ENCODE measurements at regions not wholly inside any gene's neighbourhood (a gene's known extent, or its start where the extent isn't known, plus 50 kb on each side); places are given as distances from the start of the nearest gene placed in this dataset.

DNA sequence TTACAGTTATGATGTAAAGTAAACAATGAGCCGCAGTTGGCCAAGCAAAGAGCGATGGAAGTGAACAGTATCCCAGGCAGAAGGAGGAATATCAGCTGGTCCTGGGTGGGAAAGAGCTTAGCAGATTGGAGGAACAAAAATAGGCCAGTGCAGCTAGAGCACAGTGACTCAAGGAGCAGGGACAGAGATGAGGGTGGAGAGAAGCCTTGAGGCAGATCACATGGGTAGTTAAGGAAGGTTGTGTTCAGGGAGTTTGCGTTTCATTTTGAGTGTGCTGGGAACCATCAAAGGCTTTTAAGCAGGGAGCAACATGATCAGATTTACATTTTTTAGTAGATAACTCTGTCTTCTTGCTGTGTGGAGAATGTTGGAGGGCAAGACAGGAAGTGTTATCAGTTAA, 113.6 kb downstream of the OAT start:
- TF ChIP-seq SRF (IDR thresholded peaks at IDR 0.05; ENCODE audit: low read depth): no peak
- TF ChIP-seq, protein P1, sequence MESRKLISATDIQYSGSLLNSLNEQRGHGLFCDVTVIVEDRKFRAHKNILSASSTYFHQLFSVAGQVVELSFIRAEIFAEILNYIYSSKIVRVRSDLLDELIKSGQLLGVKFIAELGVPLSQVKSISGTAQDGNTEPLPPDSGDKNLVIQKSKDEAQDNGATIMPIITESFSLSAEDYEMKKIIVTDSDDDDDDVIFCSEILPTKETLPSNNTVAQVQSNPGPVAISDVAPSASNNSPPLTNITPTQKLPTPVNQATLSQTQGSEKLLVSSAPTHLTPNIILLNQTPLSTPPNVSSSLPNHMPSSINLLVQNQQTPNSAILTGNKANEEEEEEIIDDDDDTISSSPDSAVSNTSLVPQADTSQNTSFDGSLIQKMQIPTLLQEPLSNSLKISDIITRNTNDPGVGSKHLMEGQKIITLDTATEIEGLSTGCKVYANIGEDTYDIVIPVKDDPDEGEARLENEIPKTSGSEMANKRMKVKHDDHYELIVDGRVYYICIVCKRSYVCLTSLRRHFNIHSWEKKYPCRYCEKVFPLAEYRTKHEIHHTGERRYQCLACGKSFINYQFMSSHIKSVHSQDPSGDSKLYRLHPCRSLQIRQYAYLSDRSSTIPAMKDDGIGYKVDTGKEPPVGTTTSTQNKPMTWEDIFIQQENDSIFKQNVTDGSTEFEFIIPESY (IDR thresholded peaks at IDR 0.05; ENCODE audit: extremely low read depth, insufficient replicate concordance, low read length): no peak
- TF ChIP-seq, protein P2, sequence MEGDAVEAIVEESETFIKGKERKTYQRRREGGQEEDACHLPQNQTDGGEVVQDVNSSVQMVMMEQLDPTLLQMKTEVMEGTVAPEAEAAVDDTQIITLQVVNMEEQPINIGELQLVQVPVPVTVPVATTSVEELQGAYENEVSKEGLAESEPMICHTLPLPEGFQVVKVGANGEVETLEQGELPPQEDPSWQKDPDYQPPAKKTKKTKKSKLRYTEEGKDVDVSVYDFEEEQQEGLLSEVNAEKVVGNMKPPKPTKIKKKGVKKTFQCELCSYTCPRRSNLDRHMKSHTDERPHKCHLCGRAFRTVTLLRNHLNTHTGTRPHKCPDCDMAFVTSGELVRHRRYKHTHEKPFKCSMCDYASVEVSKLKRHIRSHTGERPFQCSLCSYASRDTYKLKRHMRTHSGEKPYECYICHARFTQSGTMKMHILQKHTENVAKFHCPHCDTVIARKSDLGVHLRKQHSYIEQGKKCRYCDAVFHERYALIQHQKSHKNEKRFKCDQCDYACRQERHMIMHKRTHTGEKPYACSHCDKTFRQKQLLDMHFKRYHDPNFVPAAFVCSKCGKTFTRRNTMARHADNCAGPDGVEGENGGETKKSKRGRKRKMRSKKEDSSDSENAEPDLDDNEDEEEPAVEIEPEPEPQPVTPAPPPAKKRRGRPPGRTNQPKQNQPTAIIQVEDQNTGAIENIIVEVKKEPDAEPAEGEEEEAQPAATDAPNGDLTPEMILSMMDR (IDR thresholded peaks at IDR 0.05 in 2 of 3, conservative IDR thresholded peaks at IDR 0.05 in 1 of 3; ENCODE audit: borderline replicate concordance in 1 of 3, insufficient read depth in 1 of 3, low read depth in 2 of 3, low read length in 2 of 3): no peak
- TF ChIP-seq POLR2AphosphoS5 (IDR thresholded peaks at IDR 0.05; ENCODE audit: low read depth, low read length): no peak
- TF ChIP-seq EGR1 (IDR thresholded peaks at IDR 0.05; ENCODE audit: low read depth): no peak
- no peak for TF ChIP-seq EZH2 (IDR thresholded peaks at IDR 0.05)
- TF ChIP-seq RAD21 (IDR thresholded peaks at IDR 0.05; ENCODE audit: low read depth): no peak
- TF ChIP-seq POLR2A (IDR thresholded peaks at IDR 0.05; ENCODE audit: borderline replicate concordance, extremely low read depth, insufficient read depth, insufficient read length): no peak
- no peak for TF ChIP-seq EZH2phosphoT487 (IDR thresholded peaks at IDR 0.05; ENCODE audit: borderline replicate concordance)
- TF ChIP-seq, protein P3, sequence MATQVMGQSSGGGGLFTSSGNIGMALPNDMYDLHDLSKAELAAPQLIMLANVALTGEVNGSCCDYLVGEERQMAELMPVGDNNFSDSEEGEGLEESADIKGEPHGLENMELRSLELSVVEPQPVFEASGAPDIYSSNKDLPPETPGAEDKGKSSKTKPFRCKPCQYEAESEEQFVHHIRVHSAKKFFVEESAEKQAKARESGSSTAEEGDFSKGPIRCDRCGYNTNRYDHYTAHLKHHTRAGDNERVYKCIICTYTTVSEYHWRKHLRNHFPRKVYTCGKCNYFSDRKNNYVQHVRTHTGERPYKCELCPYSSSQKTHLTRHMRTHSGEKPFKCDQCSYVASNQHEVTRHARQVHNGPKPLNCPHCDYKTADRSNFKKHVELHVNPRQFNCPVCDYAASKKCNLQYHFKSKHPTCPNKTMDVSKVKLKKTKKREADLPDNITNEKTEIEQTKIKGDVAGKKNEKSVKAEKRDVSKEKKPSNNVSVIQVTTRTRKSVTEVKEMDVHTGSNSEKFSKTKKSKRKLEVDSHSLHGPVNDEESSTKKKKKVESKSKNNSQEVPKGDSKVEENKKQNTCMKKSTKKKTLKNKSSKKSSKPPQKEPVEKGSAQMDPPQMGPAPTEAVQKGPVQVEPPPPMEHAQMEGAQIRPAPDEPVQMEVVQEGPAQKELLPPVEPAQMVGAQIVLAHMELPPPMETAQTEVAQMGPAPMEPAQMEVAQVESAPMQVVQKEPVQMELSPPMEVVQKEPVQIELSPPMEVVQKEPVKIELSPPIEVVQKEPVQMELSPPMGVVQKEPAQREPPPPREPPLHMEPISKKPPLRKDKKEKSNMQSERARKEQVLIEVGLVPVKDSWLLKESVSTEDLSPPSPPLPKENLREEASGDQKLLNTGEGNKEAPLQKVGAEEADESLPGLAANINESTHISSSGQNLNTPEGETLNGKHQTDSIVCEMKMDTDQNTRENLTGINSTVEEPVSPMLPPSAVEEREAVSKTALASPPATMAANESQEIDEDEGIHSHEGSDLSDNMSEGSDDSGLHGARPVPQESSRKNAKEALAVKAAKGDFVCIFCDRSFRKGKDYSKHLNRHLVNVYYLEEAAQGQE (IDR thresholded peaks at IDR 0.05; ENCODE audit: low read depth): no peak
- no peak for TF ChIP-seq SP1 (IDR thresholded peaks at IDR 0.05; ENCODE audit: low read depth)
- TF ChIP-seq, protein P4, sequence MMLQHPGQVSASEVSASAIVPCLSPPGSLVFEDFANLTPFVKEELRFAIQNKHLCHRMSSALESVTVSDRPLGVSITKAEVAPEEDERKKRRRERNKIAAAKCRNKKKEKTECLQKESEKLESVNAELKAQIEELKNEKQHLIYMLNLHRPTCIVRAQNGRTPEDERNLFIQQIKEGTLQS (IDR thresholded peaks at IDR 0.05): no peak
- TF ChIP-seq FOSL1 (IDR thresholded peaks at IDR 0.05; ENCODE audit: low read depth): no peak
- TF ChIP-seq ZNF274 (IDR thresholded peaks at IDR 0.05; ENCODE audit: low read depth, low read length): no peak
